Activated T-helper 1 cell treated with anti-CD3 and anti-CD28 coated beads, Interleukin-12 subunit alpha, Interleukin-12 subunit beta, Interleukin-2, Interleukin-4 antibody, amounts not matched to agents 30 ng/mL and 10 ng/mL and 1 ng/mL, durations not matched to agents 14 hours and 24 hours and 36 hours (primary cell): ENCODE measurements at regions not wholly inside any gene's neighbourhood (a gene's known extent, or its start where the extent isn't known, plus 50 kb on each side); places are given as distances from the start of the nearest gene placed in this dataset.
"Not testable (repeated sequence)": the region's sequence is repeated elsewhere in the genome, so short reads cannot be mapped to it uniquely, and the experiment has no call there.

Experiments
- DNase-seq: peaks from one replicate; pipeline ENCODE4 v3.0.0; 2021; ENCODE audit warnings: low spot score
- H3K27ac Mint-ChIP-seq: one replicate; pipeline ENCODE4 v1.8.0; 2021; ENCODE audit warnings: mild to moderate bottlenecking, mixed read lengths
- H3K27me3 Mint-ChIP-seq: one replicate; pipeline ENCODE4 v1.8.0; 2022; ENCODE audit warnings: mild to moderate bottlenecking, moderate library complexity, mixed read lengths; ENCODE audit not compliant: insufficient read depth
- H3K36me3 Mint-ChIP-seq: one replicate; pipeline ENCODE4 v1.8.0; 2021; ENCODE audit warnings: low read depth, mixed read lengths
- H3K4me1 Mint-ChIP-seq: one replicate; pipeline ENCODE4 v1.8.0; 2021; ENCODE audit warnings: low read depth, mixed read lengths
- H3K4me3 Mint-ChIP-seq: one replicate; pipeline ENCODE4 v1.8.0; 2021; ENCODE audit warnings: mild to moderate bottlenecking, moderate library complexity, mixed read lengths
- H3K9me3 Mint-ChIP-seq: one replicate; pipeline ENCODE4 v1.8.0; 2021; ENCODE audit warnings: mixed read lengths
- intact Hi-C: fragments of 100-400 bp; cut with micrococcal nuclease; formaldehyde crosslinking; loops from one replicate; pipeline ENCODE4 v1.15.1; 2024

DNA sequence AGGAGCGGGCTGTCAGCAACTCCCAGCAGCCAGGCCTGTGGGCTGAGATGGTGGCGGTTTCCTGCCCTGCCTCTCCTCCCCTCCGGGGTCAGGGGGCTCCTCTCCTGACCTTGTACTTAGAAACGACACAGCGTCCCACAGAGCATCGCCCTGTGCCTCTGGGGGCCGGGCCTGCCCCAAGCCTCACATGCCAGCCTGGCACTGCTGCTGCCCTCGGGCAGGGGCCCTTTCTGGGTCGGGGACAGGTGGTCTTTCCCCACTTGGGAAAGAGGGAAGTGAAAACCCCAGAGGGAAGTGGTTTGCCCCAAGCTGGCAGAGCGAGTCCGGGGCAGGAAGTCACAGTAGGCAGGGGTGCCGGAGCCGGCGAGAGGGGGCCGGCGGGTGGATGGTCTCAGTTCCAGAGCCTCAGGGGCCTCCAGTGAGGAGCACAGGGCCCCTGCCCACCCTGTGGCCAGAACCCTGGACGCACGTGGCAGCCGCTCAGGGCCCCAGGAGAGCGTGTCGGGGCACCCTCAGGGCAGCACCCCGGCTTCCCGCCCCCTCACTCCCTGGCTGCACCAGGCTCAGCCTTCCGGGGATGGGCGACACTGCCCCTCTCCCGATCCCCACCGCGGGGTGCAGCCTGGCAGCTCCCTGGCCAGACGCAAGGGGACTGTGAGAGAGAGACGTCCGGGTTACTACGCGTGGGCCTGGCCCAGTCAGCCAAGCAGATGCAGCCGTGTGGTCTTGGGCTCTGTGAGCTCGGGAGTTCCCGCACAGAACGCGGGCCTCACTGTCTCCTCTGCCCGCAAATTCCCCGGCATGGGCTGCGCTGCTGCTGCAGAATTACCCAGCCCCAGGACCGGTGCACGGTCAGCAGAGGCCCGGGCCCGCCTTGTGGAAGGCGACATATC, 4382.9 kb upstream of the TPTE start:
- H3K4me3 Mint-ChIP-seq, H3K27ac Mint-ChIP-seq, DNase-seq, H3K36me3 Mint-ChIP-seq, H3K27me3 Mint-ChIP-seq, H3K4me1 Mint-ChIP-seq, intact Hi-C loops, H3K9me3 Mint-ChIP-seq: not testable (repeated sequence)

DNA sequence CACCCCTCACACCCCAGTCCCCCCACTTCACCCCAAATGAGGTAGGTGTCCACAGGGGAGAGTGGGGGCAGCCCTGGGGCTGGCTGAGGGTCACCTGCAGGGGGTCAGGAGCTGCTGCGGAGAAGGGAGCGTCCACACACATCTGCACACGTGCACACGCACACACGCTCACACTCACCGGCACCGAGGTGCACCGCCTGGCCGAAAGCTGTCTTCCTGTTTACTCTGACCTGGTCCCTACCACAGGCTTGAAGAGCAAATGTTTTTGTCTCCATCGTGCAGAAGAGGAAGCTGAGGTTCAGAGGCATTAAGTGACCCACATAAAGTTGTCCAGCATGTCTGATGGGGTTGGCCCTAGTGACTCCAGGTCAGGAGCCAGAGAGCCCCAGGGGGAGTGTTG, 4382.1 kb upstream of the TPTE start:
- H3K27ac Mint-ChIP-seq, H3K36me3 Mint-ChIP-seq, H3K27me3 Mint-ChIP-seq, H3K9me3 Mint-ChIP-seq, H3K4me3 Mint-ChIP-seq, H3K4me1 Mint-ChIP-seq, DNase-seq, intact Hi-C loops: not testable (repeated sequence)

DNA sequence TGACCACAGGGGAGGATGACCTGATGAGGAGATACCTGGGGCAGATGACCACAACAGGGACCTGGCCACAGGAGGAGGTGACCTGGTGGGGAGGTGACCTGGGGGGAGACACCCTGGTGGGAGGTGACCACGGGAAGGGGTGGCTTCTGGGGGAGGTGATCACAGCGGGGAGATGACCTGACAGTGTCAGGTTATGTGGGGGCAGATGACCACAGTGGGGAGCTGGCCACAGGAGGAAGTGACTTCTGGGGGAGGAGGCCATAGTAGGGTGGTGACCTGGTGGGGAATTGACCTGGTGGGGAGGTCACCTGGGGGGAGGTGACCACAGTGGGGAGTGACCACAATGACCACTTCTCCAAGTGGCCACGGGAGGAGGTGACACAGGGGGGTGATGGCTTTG, 4381.5 kb upstream of the TPTE start:
- intact Hi-C loops, DNase-seq, H3K4me3 Mint-ChIP-seq, H3K27me3 Mint-ChIP-seq, H3K9me3 Mint-ChIP-seq, H3K36me3 Mint-ChIP-seq, H3K4me1 Mint-ChIP-seq, H3K27ac Mint-ChIP-seq: not testable (repeated sequence)

DNA sequence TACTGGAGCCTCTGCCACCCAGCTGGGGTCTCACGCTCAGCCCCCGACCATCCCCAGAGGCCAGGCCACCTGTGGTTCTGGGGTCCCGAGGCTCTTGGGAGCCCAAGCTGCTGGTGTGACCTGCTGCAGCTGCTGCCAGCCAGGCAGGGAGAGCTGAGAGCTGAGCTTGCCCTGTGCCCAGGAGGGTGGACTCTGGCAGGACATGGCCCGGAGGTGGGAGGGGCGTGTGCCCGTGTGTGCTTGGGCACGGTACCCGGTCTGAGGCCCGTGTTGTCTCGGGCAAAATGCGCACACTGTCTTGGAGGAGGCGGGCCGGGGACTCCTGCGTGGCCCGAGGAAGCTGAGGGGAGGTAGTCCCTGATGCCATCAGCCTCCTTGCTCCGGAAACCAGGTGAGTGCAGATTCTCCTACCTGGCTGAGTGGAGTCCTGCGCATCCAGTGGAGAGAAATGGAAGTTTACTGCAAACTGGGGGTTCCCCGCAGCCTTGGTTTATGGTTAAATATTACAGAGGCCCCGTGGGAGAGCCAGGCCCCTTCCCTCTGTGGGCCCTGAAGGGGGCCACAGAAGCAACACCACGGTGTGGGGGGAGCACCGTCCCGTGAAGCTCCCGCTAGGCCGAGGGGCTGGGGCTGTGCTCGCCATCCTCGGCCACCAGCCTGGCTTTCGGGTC, 4380.8 kb upstream of the TPTE start:
- DNase-seq, H3K27ac Mint-ChIP-seq, H3K4me3 Mint-ChIP-seq, intact Hi-C loops, H3K36me3 Mint-ChIP-seq, H3K4me1 Mint-ChIP-seq, H3K9me3 Mint-ChIP-seq, H3K27me3 Mint-ChIP-seq: not testable (repeated sequence)

DNA sequence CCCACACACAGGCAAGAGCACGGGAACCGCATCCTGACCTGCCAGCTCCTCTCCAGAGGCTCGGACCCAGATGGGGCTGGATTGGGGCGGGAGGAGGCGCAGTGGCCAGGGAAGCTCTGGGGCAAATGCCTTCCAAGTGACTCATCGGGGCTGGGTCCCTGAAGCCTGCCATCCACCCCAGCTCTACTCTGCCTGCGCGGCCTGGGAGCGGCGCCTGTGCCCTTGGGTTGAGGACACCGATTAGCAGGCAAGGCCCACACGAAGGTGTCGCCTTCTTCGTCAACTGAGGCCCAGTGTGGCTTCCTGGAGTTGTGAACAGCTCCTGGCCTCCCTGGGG, 4380.3 kb upstream of the TPTE start:
- H3K9me3 Mint-ChIP-seq, DNase-seq, H3K4me1 Mint-ChIP-seq, H3K27me3 Mint-ChIP-seq, intact Hi-C loops, H3K4me3 Mint-ChIP-seq, H3K27ac Mint-ChIP-seq, H3K36me3 Mint-ChIP-seq: not testable (repeated sequence)

DNA sequence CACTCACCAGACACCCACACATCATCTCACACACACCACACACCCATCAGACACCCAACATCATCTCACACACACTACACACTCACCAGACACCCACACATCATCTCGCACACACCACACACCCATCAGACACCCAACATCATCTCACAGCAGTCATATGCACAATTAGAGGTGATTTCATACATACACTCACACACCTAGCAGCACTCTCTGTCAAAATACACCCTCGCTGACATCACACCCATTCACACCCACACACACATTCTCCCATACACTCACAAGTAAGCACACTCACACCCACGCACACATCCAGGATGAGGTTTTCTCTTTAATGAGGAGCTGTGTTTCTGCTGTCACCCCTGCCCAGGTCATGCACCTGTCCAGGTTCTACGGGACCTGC, 4368.2 kb upstream of the TPTE start:
- DNase-seq, H3K4me3 Mint-ChIP-seq, intact Hi-C loops, H3K27me3 Mint-ChIP-seq, H3K9me3 Mint-ChIP-seq, H3K27ac Mint-ChIP-seq, H3K36me3 Mint-ChIP-seq, H3K4me1 Mint-ChIP-seq: not testable (repeated sequence)

DNA sequence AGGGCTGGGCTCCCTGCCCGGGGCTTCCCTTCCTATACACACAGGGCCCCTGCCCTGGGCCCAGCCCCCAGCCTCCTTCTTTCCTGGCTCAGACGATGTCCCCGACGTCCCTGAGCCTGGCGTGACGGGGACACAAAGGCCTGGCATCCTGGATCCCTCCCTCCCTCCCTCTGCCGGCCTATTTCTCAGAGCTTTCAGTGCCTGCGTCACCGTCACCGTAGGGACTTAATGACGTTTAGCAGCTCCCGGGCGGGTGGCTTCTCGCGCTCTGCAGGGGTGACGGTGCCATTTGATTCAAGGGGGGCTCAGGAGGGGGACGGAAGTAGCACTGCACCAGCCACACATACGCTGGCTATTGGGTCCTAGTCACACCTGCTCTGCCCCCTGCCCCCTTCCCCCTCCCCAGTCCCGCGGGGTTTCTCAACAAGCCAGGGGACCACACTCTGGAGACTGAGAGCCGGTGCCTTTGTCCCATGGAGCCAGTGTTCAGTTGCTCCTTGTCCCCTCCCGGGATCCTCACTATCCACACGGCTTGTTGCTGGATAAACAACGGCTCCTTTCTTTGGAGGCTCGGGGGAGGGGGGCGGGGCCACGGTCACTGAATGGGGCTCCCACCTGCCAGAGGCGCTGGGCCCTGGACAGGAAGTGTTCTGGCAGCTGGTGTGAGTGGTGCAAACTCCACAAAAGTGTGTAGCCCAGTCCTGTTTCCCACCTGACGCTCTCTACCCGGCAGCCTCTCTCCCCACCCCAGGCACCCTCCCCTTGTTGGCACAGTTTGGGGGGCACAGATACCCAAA, 4366.7 kb upstream of the TPTE start:
- H3K27me3 Mint-ChIP-seq, H3K9me3 Mint-ChIP-seq, H3K27ac Mint-ChIP-seq, H3K4me1 Mint-ChIP-seq, H3K36me3 Mint-ChIP-seq, DNase-seq, H3K4me3 Mint-ChIP-seq, intact Hi-C loops: not testable (repeated sequence)

DNA sequence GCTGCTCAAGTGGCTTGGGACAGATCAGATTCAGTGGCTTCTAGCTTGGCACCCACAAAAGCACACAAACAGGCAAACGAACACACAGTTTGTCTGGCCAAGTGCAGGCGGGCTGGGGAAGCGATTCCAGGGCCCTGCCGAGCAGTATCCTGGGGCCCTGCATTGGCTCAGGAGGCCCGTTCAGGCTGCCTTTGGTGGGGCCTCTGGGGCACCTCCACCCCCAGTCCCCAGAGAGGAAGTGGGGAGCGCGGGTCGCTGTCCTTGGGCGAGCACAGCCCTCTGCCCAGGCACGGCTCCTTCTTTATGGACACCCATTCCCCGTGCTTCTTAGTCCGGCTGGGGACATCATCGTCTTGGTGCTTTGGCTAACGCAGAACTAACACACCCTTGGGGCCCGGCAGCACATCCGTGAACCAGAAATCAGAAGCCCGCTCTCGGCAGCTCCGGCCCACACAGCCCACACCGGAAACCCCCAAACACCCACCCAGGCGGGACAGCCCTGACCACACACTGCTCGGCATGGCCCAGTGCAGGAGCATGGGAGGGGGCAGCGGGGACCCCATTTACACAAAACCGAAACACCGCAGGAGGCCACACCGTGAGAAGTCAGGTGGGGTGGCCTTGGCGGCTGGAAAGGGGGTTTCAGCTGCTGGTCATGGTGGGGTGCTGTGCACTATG, 4364.5 kb upstream of the TPTE start:
- H3K27me3 Mint-ChIP-seq, H3K9me3 Mint-ChIP-seq, H3K27ac Mint-ChIP-seq, H3K4me3 Mint-ChIP-seq, DNase-seq, H3K4me1 Mint-ChIP-seq, intact Hi-C loops, H3K36me3 Mint-ChIP-seq: not testable (repeated sequence)

DNA sequence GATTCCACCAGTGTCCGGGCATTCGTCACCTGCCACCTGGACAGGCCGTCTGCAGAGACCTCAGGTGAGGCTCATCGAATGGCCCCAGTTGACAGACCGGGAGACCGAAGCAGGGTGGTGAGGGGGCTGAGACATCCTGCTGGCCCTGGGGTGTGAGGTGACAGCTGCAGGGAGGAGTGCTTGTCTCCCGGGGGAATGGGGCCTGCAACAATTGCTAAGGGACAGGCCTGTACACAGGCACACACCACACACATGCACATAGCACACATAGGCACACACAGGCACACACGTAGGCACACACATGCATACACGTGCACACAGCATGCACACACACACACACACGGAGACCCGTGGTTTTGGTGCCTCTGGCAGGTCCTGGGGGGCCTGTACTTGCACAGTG, 4363.9 kb upstream of the TPTE start:
- H3K4me1 Mint-ChIP-seq, H3K27me3 Mint-ChIP-seq, DNase-seq, H3K27ac Mint-ChIP-seq, H3K36me3 Mint-ChIP-seq, intact Hi-C loops, H3K4me3 Mint-ChIP-seq, H3K9me3 Mint-ChIP-seq: not testable (repeated sequence)

DNA sequence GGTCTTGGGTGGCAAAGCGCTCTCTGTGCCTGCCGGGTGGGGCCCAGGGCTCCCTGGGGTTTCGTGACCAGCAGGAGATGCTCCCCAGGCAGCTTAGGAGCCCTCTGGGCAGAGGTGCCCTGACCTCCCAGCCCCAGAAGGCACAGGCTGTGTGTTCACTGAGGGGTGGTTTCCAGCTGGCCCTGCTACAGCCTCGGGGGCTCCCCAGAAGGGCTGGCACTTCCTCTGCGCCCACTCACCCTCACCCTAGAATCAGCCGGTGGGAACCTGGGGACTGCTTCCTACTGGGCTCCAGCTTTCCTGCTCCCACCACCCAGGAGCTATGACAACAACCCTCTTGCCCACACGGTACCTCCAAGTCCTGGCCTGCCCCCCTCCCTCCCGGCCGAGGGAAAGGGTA, 4363.2 kb upstream of the TPTE start:
- intact Hi-C loops, DNase-seq, H3K9me3 Mint-ChIP-seq, H3K4me3 Mint-ChIP-seq, H3K4me1 Mint-ChIP-seq, H3K27me3 Mint-ChIP-seq, H3K36me3 Mint-ChIP-seq, H3K27ac Mint-ChIP-seq: not testable (repeated sequence)
